Astrocyte of the spinal cord (primary cell): ENCODE measurements at regions not wholly inside any gene's neighbourhood (a gene's known extent, or its start where the extent isn't known, plus 50 kb on each side); places are given as distances from the start of the nearest gene placed in this dataset.
"Not testable (repeated sequence)": the region's sequence is repeated elsewhere in the genome, so short reads cannot be mapped to it uniquely, and the experiment has no call there.

ENCODE experiments used
- DNase-seq: peaks from one replicate; pipeline ENCODE4 v3.0.0; 2011; ENCODE audit warnings: low read depth, low spot score
- H3K4me3 ChIP-seq: 2 replicates; pipeline ENCODE4 v1.5.1; 2011; ENCODE audit warnings: low read depth, mild to moderate bottlenecking, low read length, moderate library complexity
- CTCF ChIP-seq: IDR thresholded peaks from 2 replicates; pipeline ENCODE4 v1.5.1; 2012; ENCODE audit warnings: low read depth, mild to moderate bottlenecking, low read length, inconsistent platforms
- in situ Hi-C: cut with HindIII; loops from 2 replicates; pipeline ENCODE4 v1.10.0; 2017; ENCODE audit warnings: low sequenced_read_pairs

GRCh38 chr3:11898611-11899325, 52.1 kb upstream of the TAMM41 start:
- TF ChIP-seq CTCF = no peak
- no peak for DNase-seq
- H3K4me3 ChIP-seq = no peak overlapping the region
- in situ Hi-C loops = no loop called here

- in situ Hi-C loops, H3K4me3 ChIP-seq, DNase-seq: not testable (repeated sequence)
Observed at GRCh38 chr3:11899389-11899788, 52.7 kb upstream of the TAMM41 start.

- no peak overlapping the region for H3K4me3 ChIP-seq
- DNase-seq = no peak
- TF ChIP-seq CTCF = no peak
- in situ Hi-C loops = no loop called here
Observed at GRCh38 chr3:11899826-11900225, 53.1 kb upstream of the TAMM41 start.

- no peak overlapping the region for H3K4me3 ChIP-seq
- no peak for DNase-seq
- in situ Hi-C loops = no loop called here
- TF ChIP-seq CTCF = no peak
Observed at GRCh38 chr3:11900824-11901223, 54.1 kb upstream of the TAMM41 start.

- H3K4me3 ChIP-seq = no peak overlapping the region
- in situ Hi-C loops = no loop called here
- TF ChIP-seq CTCF = no peak
- DNase-seq = no peak
Observed at GRCh38 chr3:11901286-11901875, 54.7 kb upstream of the TAMM41 start.

GRCh38 chr3:11903047-11903446, 56.4 kb upstream of the TAMM41 start:
- TF ChIP-seq CTCF = no peak
- H3K4me3 ChIP-seq = no peak overlapping the region
- no peak for DNase-seq
- in situ Hi-C loops = no loop called here

- in situ Hi-C loops = no loop called here
- no peak for TF ChIP-seq CTCF
- no peak overlapping the region for H3K4me3 ChIP-seq
- no peak for DNase-seq
Observed at GRCh38 chr3:11903447-11903846, 56.8 kb upstream of the TAMM41 start.
